ENCODE measurements at regions not wholly inside any gene's neighbourhood (a gene's known extent, or its start where the extent isn't known, plus 50 kb on each side); places are given as distances from the start of the nearest gene placed in this dataset.

DNA sequence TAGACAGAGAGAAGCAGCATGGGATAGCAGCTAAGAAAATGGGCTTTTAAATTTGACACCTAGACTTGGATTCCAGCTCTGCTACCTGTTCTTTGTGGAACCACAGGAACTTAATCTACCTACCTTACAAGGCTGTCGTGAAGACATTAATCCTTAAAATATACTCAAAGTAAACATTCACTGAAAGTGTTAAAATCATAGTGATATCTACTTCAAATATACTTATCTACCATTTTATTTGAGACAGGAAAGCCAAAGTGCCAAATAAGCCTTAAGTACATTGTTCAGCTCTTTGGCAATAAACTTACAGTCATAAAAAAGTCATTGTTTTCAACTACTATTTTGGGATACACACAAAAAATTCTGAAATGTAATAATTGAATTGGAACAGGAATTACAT, 295.0 kb upstream of the PITX2 start:
- H3K4me3 ChIP-seq (ENCODE audit: insufficient read length, low read depth), result no peak overlapping the region
- no peaks in the 10 kb centered on the region for H3K36me3 ChIP-seq (ENCODE audit: insufficient read depth, insufficient read length, low read length)
- no peaks in the 10 kb centered on the region for H3K4me1 ChIP-seq (ENCODE audit: insufficient read depth, insufficient read length)
- H3K27me3 ChIP-seq (ENCODE audit: insufficient read depth, insufficient read length), result no peaks in the 10 kb centered on the region
- no peaks in the 10 kb centered on the region for H3K9me3 ChIP-seq (ENCODE audit: insufficient read depth, low read length)
- no peak for TF ChIP-seq YY1 (IDR thresholded peaks at IDR 0.05; ENCODE audit: insufficient read depth, insufficient read length)
- TF ChIP-seq ZNF274 (IDR thresholded peaks at IDR 0.05; ENCODE audit: low read depth, low read length), result no peak
- no peak for TF ChIP-seq SUZ12 (IDR thresholded peaks at IDR 0.05; ENCODE audit: extremely low read depth, insufficient read depth, insufficient read length)
- H3K9ac ChIP-seq (ENCODE audit: insufficient read length, low read depth), result no peak overlapping the region
- no peak for DNase-seq (ENCODE audit: low read depth, low spot score)

DNA sequence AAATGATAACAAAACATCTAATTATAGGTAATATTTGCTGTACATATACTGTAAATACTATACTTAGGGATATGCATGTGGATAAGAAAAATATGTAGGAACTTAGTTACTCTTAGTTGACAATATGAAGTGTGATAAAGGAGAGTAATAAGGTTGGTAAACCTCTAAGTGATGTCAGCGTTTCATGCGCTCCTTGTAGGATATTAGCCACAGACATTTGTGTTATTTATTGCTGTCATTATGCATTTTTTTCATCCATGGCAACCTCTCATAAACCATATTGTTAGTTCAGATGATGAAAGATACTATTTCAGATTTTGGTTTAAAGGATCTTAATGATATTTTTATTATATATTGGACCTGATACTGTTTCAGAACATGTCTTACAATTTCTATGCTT, 298.1 kb upstream of the PITX2 start:
- no peaks in the 10 kb centered on the region for H3K36me3 ChIP-seq (ENCODE audit: insufficient read depth, insufficient read length, low read length)
- no peak for DNase-seq (ENCODE audit: low read depth, low spot score)
- no peak overlapping the region for H3K4me3 ChIP-seq (ENCODE audit: insufficient read length, low read depth)
- TF ChIP-seq YY1 (IDR thresholded peaks at IDR 0.05; ENCODE audit: insufficient read depth, insufficient read length) (no peak), ZNF274 (IDR thresholded peaks at IDR 0.05; ENCODE audit: low read depth, low read length) (no peak), SUZ12 (IDR thresholded peaks at IDR 0.05; ENCODE audit: extremely low read depth, insufficient read depth, insufficient read length) (no peak)
- no peaks in the 10 kb centered on the region for H3K27me3 ChIP-seq (ENCODE audit: insufficient read depth, insufficient read length)
- no peaks in the 10 kb centered on the region for H3K4me1 ChIP-seq (ENCODE audit: insufficient read depth, insufficient read length)
- H3K9ac ChIP-seq (ENCODE audit: insufficient read length, low read depth), result no peak overlapping the region
- no peaks in the 10 kb centered on the region for H3K9me3 ChIP-seq (ENCODE audit: insufficient read depth, low read length)

DNA sequence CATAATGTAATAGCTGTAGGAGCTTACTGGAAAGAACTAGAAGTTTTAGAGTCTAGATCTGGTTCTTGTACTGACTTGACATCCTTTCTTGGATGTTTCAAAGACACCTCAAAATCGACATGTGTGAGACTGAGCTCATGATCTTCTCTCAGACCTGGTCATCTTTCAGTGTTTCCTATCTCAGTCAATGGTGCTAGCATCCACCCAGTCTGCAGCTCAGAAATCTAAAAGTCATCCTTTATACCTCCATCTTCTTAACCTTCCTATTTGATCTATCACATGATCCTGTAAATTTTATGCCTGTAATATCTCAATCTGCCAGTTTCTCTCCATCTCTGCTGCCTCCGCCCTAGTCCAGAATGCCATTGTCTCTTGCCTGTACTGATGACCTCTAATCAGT, 301.9 kb upstream of the PITX2 start:
- Histone ChIP-seq H3K27me3 (ENCODE audit: insufficient read depth, insufficient read length) (no peaks in the 10 kb centered on the region), H3K4me1 (ENCODE audit: insufficient read depth, insufficient read length) (no peaks in the 10 kb centered on the region), H3K36me3 (ENCODE audit: insufficient read depth, insufficient read length, low read length) (no peaks in the 10 kb centered on the region), H3K4me3 (ENCODE audit: insufficient read length, low read depth) (no peak overlapping the region), H3K9ac (ENCODE audit: insufficient read length, low read depth) (no peak overlapping the region), H3K9me3 (ENCODE audit: insufficient read depth, low read length) (no peaks in the 10 kb centered on the region)
- TF ChIP-seq YY1 (IDR thresholded peaks at IDR 0.05; ENCODE audit: insufficient read depth, insufficient read length) (no peak), ZNF274 (IDR thresholded peaks at IDR 0.05; ENCODE audit: low read depth, low read length) (no peak), SUZ12 (IDR thresholded peaks at IDR 0.05; ENCODE audit: extremely low read depth, insufficient read depth, insufficient read length) (no peak)
- no peak for DNase-seq (ENCODE audit: low read depth, low spot score)

DNA sequence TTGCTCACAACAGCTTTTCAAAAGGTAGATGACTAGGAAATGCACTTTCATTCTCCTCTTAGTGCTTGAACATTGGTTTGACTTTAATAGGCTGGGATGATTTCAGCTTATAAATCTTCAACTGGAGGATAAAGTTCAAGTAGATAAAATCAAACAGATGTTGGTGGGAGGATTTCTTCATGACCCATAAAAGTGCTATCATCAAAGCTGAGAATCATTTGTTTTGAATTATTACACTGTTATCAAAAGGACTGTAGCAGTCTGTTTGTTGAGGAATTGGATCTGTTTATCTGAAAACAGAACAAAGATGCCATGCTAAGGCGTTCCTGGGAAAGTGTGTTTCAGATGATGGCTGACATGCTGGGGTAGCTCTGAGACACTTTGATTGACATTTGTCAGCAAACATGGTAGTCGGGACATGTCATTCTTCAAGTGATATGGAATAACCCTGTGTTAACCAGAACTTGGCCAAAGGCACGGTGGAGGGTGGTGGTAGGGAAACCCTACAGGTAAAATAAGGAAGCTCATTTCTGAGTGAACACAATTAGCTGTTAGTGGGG, 304.0 kb upstream of the PITX2 start:
- Histone ChIP-seq H3K9ac (ENCODE audit: insufficient read length, low read depth) (no peak overlapping the region), H3K4me3 (ENCODE audit: insufficient read length, low read depth) (no peak overlapping the region), H3K36me3 (ENCODE audit: insufficient read depth, insufficient read length, low read length) (no peaks in the 10 kb centered on the region), H3K27me3 (ENCODE audit: insufficient read depth, insufficient read length) (no peaks in the 10 kb centered on the region), H3K4me1 (ENCODE audit: insufficient read depth, insufficient read length) (no peaks in the 10 kb centered on the region), H3K9me3 (ENCODE audit: insufficient read depth, low read length) (no peaks in the 10 kb centered on the region)
- no peak for TF ChIP-seq ZNF274 (IDR thresholded peaks at IDR 0.05; ENCODE audit: low read depth, low read length)
- no peak for TF ChIP-seq SUZ12 (IDR thresholded peaks at IDR 0.05; ENCODE audit: extremely low read depth, insufficient read depth, insufficient read length)
- no peak for TF ChIP-seq YY1 (IDR thresholded peaks at IDR 0.05; ENCODE audit: insufficient read depth, insufficient read length)
- DNase-seq (ENCODE audit: low read depth, low spot score), result no peak

DNA sequence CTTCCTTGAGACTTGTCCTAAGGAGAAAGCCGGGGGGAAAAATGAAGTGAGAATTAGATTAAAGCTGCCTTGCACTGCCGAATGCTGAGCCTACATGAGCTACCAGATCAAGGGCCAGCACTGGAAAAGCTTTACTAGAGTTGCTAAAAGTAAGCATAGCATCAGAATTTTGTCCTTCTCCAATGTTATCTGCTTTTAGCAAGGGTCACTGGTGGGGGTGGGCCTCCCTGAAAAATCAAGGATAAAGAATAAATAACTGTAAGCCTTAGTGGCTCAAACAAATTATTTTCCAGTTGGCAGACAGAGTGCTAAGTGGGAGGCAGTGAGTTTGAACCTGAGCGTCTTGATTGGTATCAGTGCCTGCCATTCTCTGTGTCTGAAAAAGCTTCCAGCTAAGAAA, 310.5 kb upstream of the PITX2 start:
- no peak for TF ChIP-seq SUZ12 (IDR thresholded peaks at IDR 0.05; ENCODE audit: extremely low read depth, insufficient read depth, insufficient read length)
- no peak for TF ChIP-seq ZNF274 (IDR thresholded peaks at IDR 0.05; ENCODE audit: low read depth, low read length)
- no peak for TF ChIP-seq YY1 (IDR thresholded peaks at IDR 0.05; ENCODE audit: insufficient read depth, insufficient read length)

DNA sequence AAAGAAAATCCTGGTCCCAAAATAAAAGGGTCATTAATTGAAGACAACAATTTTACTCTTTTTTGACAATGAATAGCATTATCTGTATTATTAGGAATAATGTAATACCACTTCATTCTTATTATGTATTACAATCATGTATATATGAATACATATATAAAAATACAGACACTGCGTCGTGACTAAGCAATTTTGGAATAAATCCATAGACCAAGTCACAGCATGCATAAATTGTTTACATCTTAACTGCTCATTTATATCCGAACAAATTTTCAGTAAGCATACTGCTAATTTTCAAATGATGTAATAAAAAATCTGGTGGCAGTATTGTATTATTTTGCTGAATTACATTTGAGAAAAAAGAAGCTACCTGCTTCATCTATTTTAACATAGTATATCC, 321.6 kb upstream of the PITX2 start:
- DNase-seq (ENCODE audit: low read depth, low spot score), result no peak
- H3K4me1 ChIP-seq (ENCODE audit: insufficient read depth, insufficient read length), result no peaks in the 10 kb centered on the region
- no peak overlapping the region for H3K9ac ChIP-seq (ENCODE audit: insufficient read length, low read depth)
- H3K36me3 ChIP-seq (ENCODE audit: insufficient read depth, insufficient read length, low read length), result no peaks in the 10 kb centered on the region
- H3K4me3 ChIP-seq (ENCODE audit: insufficient read length, low read depth), result no peak overlapping the region
- no peaks in the 10 kb centered on the region for H3K27me3 ChIP-seq (ENCODE audit: insufficient read depth, insufficient read length)
- TF ChIP-seq YY1 (IDR thresholded peaks at IDR 0.05; ENCODE audit: insufficient read depth, insufficient read length) (no peak), SUZ12 (IDR thresholded peaks at IDR 0.05; ENCODE audit: extremely low read depth, insufficient read depth, insufficient read length) (no peak), ZNF274 (IDR thresholded peaks at IDR 0.05; ENCODE audit: low read depth, low read length) (no peak)
- H3K9me3 ChIP-seq (ENCODE audit: insufficient read depth, low read length), result no peaks in the 10 kb centered on the region

More for the DNA sequence above, 310.5 kb upstream of the PITX2 start:
- no peaks in the 10 kb centered on the region for H3K36me3 ChIP-seq (ENCODE audit: insufficient read depth, insufficient read length, low read length)
- no peak for DNase-seq (ENCODE audit: low read depth, low spot score)
- no peaks in the 10 kb centered on the region for H3K9me3 ChIP-seq (ENCODE audit: insufficient read depth, low read length)
- H3K4me3 ChIP-seq (ENCODE audit: insufficient read length, low read depth), result no peak overlapping the region
- no peaks in the 10 kb centered on the region for H3K4me1 ChIP-seq (ENCODE audit: insufficient read depth, insufficient read length)
- no peak overlapping the region for H3K9ac ChIP-seq (ENCODE audit: insufficient read length, low read depth)
- no peaks in the 10 kb centered on the region for H3K27me3 ChIP-seq (ENCODE audit: insufficient read depth, insufficient read length)

DNA sequence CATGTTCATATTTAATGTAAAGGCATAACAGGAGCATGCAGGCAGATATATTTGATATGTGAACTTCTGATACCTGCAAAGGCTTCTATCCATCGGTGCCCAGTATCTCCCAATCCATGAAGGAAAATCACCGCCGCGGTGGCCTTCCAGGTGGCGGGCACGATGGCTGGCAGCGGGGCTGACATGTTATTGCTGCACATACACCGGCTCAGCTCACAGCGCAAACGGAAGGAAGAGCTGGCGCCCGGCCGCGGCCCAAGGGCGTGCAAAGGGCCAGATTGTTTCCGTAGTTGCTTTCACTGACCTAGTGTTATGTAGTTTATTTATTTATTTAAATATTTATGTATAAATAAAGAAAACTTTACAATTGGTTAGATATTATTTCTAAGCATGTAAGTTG, 322.7 kb upstream of the PITX2 start:
- no peaks in the 10 kb centered on the region for H3K9me3 ChIP-seq (ENCODE audit: insufficient read depth, low read length)
- no peak for TF ChIP-seq SUZ12 (IDR thresholded peaks at IDR 0.05; ENCODE audit: extremely low read depth, insufficient read depth, insufficient read length)
- TF ChIP-seq YY1 (IDR thresholded peaks at IDR 0.05; ENCODE audit: insufficient read depth, insufficient read length), result no peak
- TF ChIP-seq ZNF274 (IDR thresholded peaks at IDR 0.05; ENCODE audit: low read depth, low read length), result no peak
- no peaks in the 10 kb centered on the region for H3K4me1 ChIP-seq (ENCODE audit: insufficient read depth, insufficient read length)
- no peak for DNase-seq (ENCODE audit: low read depth, low spot score)
- no peak overlapping the region for H3K9ac ChIP-seq (ENCODE audit: insufficient read length, low read depth)
- H3K27me3 ChIP-seq (ENCODE audit: insufficient read depth, insufficient read length), result no peaks in the 10 kb centered on the region
- no peaks in the 10 kb centered on the region for H3K36me3 ChIP-seq (ENCODE audit: insufficient read depth, insufficient read length, low read length)
- H3K4me3 ChIP-seq (ENCODE audit: insufficient read length, low read depth), result no peak overlapping the region

Measured in NT2/D1 (cell line).